HG02642 (cell line): ENCODE measurements at regions not wholly inside any gene's neighbourhood (a gene's known extent, or its start where the extent isn't known, plus 50 kb on each side); places are given as distances from the start of the nearest gene placed in this dataset.

Experiments
- ATAC-seq: cut with Tn5 transposase; IDR thresholded peaks from one replicate; pipeline ENCODE4 v1.9.1; 2021; ENCODE audit warnings: mild to moderate bottlenecking; ENCODE audit not compliant: unreplicated experiment, poor library complexity

DNA sequence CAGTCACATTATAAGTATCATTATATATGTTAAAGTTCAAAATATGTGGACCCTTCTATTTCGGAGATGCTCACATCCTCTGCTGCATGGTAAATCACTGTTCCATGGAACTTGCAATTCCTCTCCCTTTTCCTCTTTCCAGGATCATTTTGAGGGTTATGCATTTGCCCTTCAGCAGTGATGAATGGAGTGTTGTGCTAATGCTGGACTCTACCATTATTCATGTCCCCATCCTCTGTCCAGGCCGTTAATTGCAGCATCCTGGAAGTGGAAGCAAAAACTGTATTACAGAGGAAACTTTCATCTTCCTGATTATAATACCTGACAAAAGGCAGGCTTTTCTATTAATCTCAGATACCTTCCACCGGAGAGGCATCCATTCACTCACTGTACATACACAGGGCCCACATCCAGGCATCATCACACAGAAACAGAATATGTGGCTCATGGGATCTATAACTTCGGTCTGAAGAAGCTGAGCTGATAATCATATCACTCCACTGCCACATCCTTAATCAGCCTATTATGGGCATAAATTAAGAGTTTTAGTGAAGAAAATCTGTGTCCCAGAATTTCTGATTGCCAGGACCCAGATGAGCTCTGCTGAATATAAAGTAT lies 65.0 kb upstream of the ACO1 start:
- no peak for ATAC-seq

GRCh38 chr9:32322622-32323021 lies 61.8 kb upstream of the ACO1 start:
- no peak for ATAC-seq

DNA sequence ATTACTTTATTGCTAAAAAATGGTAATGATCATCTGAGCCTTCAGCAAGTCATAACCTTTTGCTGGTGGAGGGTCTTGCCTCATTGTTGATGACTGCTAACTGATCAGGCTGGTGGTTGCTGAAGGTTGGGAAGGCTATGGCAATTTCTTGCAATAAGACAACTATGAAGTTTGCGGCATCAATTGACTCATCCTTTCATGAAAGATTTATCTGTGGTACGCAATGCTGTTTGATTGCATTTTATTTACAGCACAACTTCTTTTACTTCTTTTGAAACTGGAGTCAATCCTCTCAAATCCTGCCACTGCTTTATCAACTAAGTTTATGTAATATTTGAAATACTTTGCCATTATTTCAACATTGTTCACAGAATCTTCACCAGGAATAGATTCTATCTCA lies 58.3 kb upstream of the ACO1 start:
- no peak for ATAC-seq

- ATAC-seq = no peak
Measured at GRCh38 chr9:32331240-32331639, 53.2 kb upstream of the ACO1 start.

DNA sequence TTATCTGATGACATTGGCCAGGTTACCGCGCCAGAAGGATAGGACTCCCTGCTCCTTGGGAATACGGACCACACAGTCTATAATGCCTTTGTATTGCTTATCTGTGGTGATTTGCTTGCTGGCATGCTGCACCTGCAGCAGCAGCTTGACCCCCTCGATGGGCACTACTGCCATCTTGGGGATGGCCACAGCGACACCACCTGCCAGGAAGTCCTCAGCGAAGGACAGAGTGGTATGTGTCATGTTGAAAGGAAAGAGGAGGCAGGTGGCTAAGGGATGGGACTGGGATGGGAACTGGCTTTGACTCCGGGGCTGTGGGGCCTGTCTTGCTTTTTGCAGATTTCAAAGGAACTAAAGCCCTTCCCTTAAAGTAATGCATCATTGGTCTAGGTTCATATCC lies 50.3 kb upstream of the ACO1 start:
- ATAC-seq = no peak
